Trophoblast cell (in vitro differentiated cells and primary cell): ENCODE measurements at regions not wholly inside any gene's neighbourhood (a gene's known extent, or its start where the extent isn't known, plus 50 kb on each side); places are given as distances from the start of the nearest gene placed in this dataset.

ENCODE experiments used
- DNase-seq, 2 donors: peaks; one replicate each; pipeline ENCODE4 v3.0.0-alpha.2; 2016
- H2AFZ ChIP-seq: 2 replicates; pipeline ENCODE4 v1.6.1; 2013; ENCODE audit warnings: low read length, moderate library complexity, mild to moderate bottlenecking; ENCODE audit not compliant: insufficient read depth, poor library complexity
- H2AK5ac ChIP-seq: 2 replicates; pipeline ENCODE4 v1.6.1; 2013; ENCODE audit warnings: mild to moderate bottlenecking, low read length
- H2BK120ac ChIP-seq: 2 replicates; pipeline ENCODE4 v1.6.1; 2013; ENCODE audit warnings: low read length, mild to moderate bottlenecking, moderate library complexity; ENCODE audit not compliant: insufficient read depth, poor library complexity
- H2BK12ac ChIP-seq: 2 replicates; pipeline ENCODE4 v1.6.1; 2013; ENCODE audit warnings: mild to moderate bottlenecking, low read length, moderate library complexity
- H2BK5ac ChIP-seq: 2 replicates; pipeline ENCODE4 v1.6.1; 2013; ENCODE audit warnings: low read length, low read depth, moderate library complexity, mild to moderate bottlenecking; ENCODE audit not compliant: poor library complexity
- H3K14ac ChIP-seq: 2 replicates; pipeline ENCODE4 v1.6.1; 2013; ENCODE audit warnings: mild to moderate bottlenecking, low read length
- H3K18ac ChIP-seq: 2 replicates; pipeline ENCODE4 v1.6.1; 2013; ENCODE audit warnings: mild to moderate bottlenecking, low read length
- H3K23ac ChIP-seq: 2 replicates; pipeline ENCODE4 v1.6.1; 2013; ENCODE audit warnings: low read length
- H3K27ac ChIP-seq: 2 replicates; pipeline ENCODE4 v1.5.1; 2013; ENCODE audit warnings: low read depth, mild to moderate bottlenecking, inconsistent platforms, low read length, moderate library complexity
- H3K27me3 ChIP-seq: 2 replicates; pipeline ENCODE4 v1.6.1; 2013; ENCODE audit warnings: inconsistent platforms, mild to moderate bottlenecking, low read length, moderate library complexity; ENCODE audit not compliant: insufficient read depth
- H3K36me3 ChIP-seq, 2 experiments: 1 replicate in 1 of 2; 2 replicates in 1 of 2; pipeline ENCODE4 v1.6.1; 2013; ENCODE audit warnings: low read length in 2 of 2, mild to moderate bottlenecking in 2 of 2, moderate library complexity in 1 of 2; ENCODE audit not compliant: insufficient read depth in 2 of 2, control insufficient read depth in 1 of 2
- H3K4ac ChIP-seq: 2 replicates; pipeline ENCODE4 v1.6.1; 2013; ENCODE audit warnings: low read depth, mild to moderate bottlenecking, low read length, moderate library complexity
- H3K4me1 ChIP-seq, 2 experiments: 1 replicate in 1 of 2; 2 replicates in 1 of 2; pipeline ENCODE4 v1.6.1; 2013; ENCODE audit warnings: low read length in 2 of 2, mild to moderate bottlenecking in 2 of 2, moderate library complexity in 1 of 2; ENCODE audit not compliant: insufficient read depth in 2 of 2, control insufficient read depth in 1 of 2
- H3K4me2 ChIP-seq: 2 replicates; pipeline ENCODE4 v1.6.1; 2013; ENCODE audit warnings: inconsistent platforms, mild to moderate bottlenecking, low read length, moderate library complexity
- H3K4me3 ChIP-seq: 2 replicates; pipeline ENCODE4 v1.5.1; 2013; ENCODE audit warnings: mild to moderate bottlenecking, low read depth, low read length, inconsistent platforms
- H3K79me1 ChIP-seq: one replicate; pipeline ENCODE4 v1.6.1; 2013; ENCODE audit warnings: low read length
- H3K79me2 ChIP-seq: 2 replicates; pipeline ENCODE4 v1.6.1; 2013; ENCODE audit warnings: low read length, mild to moderate bottlenecking; ENCODE audit not compliant: control insufficient read depth, insufficient read depth, poor library complexity
- H3K9ac ChIP-seq: 2 replicates; pipeline ENCODE4 v1.6.1; 2013; ENCODE audit warnings: mild to moderate bottlenecking, low read length
- H3K9me3 ChIP-seq: 2 replicates; pipeline ENCODE4 v1.6.1; 2013; ENCODE audit warnings: low read depth, mild to moderate bottlenecking, control low read depth, inconsistent platforms, low read length; ENCODE audit not compliant: insufficient read depth
- H4K12ac ChIP-seq: 2 replicates; pipeline ENCODE4 v1.6.1; 2013; ENCODE audit warnings: low read depth, mild to moderate bottlenecking, low read length, moderate library complexity
- H4K8ac ChIP-seq: 2 replicates; pipeline ENCODE4 v1.6.1; 2013; ENCODE audit warnings: low read depth, mild to moderate bottlenecking, low read length, moderate library complexity
- H4K91ac ChIP-seq: one replicate; pipeline ENCODE4 v1.6.1; 2013; ENCODE audit warnings: low read depth, mild to moderate bottlenecking, low read length, moderate library complexity
- WGBS: extraction: QIAGEN DNeasy Blood & Tissue Kit; methylation state at CpG from one replicate; pipeline ENCODE4 v1.1.7; 2013; ENCODE audit warnings: missing lambda C conversion rate; ENCODE audit not compliant: insufficient read length, insufficient coverage; ENCODE audit errors: extremely low coverage; 5-methylcytosine and 5-hydroxymethylcytosine counted together

- Histone ChIP-seq H4K12ac (no peak overlapping the region), H3K18ac (no peak overlapping the region), H3K4ac (no peak overlapping the region), H3K23ac (no peak overlapping the region), H3K79me2 (no peaks in the 10 kb centered on the region), H2BK5ac (no peak overlapping the region), H3K9me3 (peaks cover 10% of the 10 kb centered on the region), H2BK120ac (no peak overlapping the region), H3K14ac (no peak overlapping the region), H2AK5ac (no peak overlapping the region), H4K8ac (no peak overlapping the region), H3K27ac (no peak overlapping the region), H3K36me3 (peaks cover 0 to 2% of the 10 kb centered on the region in 2 experiments), H3K27me3 (no peaks in the 10 kb centered on the region), H2BK12ac (no peak overlapping the region), H2AFZ (no peak overlapping the region), H3K9ac (no peak overlapping the region), H4K91ac (no peak overlapping the region), H3K79me1 (no peaks in the 10 kb centered on the region), H3K4me2 (no peak overlapping the region), H3K4me3 (no peak overlapping the region), H3K4me1 (no peaks in the 10 kb centered on the region)
- no peak for DNase-seq
- no CpG with 5 or more reads among the region's 2 CpGs for WGBS
These were observed 147.1 kb upstream of the IFNG-AS1 start for GRCh38 chr12:67842124-67842523.

GRCh38 chr12:67843257-67843656 is 146.0 kb upstream of the IFNG-AS1 start:
- no peak overlapping the region for H2BK120ac ChIP-seq
- H2AK5ac ChIP-seq = no peak overlapping the region
- H3K79me1 ChIP-seq = no peaks in the 10 kb centered on the region
- no peak overlapping the region for H3K27ac ChIP-seq
- no peaks in the 10 kb centered on the region for H3K27me3 ChIP-seq
- peaks cover 0 to 2% of the 10 kb centered on the region in 2 experiments for H3K36me3 ChIP-seq
- H3K79me2 ChIP-seq = no peaks in the 10 kb centered on the region
- H3K4me2 ChIP-seq = no peak overlapping the region
- whole genome bisulfite sequencing = no CpG with 5 or more reads among the region's 3 CpGs
- no peak overlapping the region for H3K4ac ChIP-seq
- no peak overlapping the region for H3K23ac ChIP-seq
- no peak for DNase-seq
- no peak overlapping the region for H4K8ac ChIP-seq
- peaks cover 10% of the 10 kb centered on the region for H3K9me3 ChIP-seq
- no peak overlapping the region for H3K9ac ChIP-seq
- no peak overlapping the region for H3K14ac ChIP-seq
- no peak overlapping the region for H4K12ac ChIP-seq
- H3K4me1 ChIP-seq = no peaks in the 10 kb centered on the region
- H4K91ac ChIP-seq = no peak overlapping the region
- H2BK12ac ChIP-seq = no peak overlapping the region
- no peak overlapping the region for H2AFZ ChIP-seq
- no peak overlapping the region for H3K4me3 ChIP-seq
- H3K18ac ChIP-seq = no peak overlapping the region
- H2BK5ac ChIP-seq = no peak overlapping the region

GRCh38 chr12:67852701-67853100 is 136.5 kb upstream of the IFNG-AS1 start:
- no peak overlapping the region for H2BK12ac ChIP-seq

GRCh38 chr12:67853204-67853603 is 136.0 kb upstream of the IFNG-AS1 start:
- H2AFZ ChIP-seq = no peak overlapping the region
- H3K36me3 ChIP-seq = no peaks in the 10 kb centered on the region
- no peak overlapping the region for H3K18ac ChIP-seq
- no peak overlapping the region for H3K4me3 ChIP-seq
- H3K14ac ChIP-seq = no peak overlapping the region
- no peak overlapping the region for H3K4ac ChIP-seq
- H4K91ac ChIP-seq = no peak overlapping the region
- no peak overlapping the region for H2BK120ac ChIP-seq
- no peak overlapping the region for H3K4me2 ChIP-seq
- H3K23ac ChIP-seq = no peak overlapping the region
- no peaks in the 10 kb centered on the region for H3K4me1 ChIP-seq
- peaks cover 3% of the 10 kb centered on the region for H3K9me3 ChIP-seq
- no peak overlapping the region for H2AK5ac ChIP-seq
- H4K12ac ChIP-seq = no peak overlapping the region
- no peak overlapping the region for H3K27ac ChIP-seq
- no peaks in the 10 kb centered on the region for H3K27me3 ChIP-seq
- no peak for DNase-seq
- WGBS = no CpG with 5 or more reads among the region's 3 CpGs
- H3K9ac ChIP-seq = no peak overlapping the region
- no peak overlapping the region for H4K8ac ChIP-seq
- no peak overlapping the region for H2BK5ac ChIP-seq
- no peaks in the 10 kb centered on the region for H3K79me2 ChIP-seq
- H2BK12ac ChIP-seq = no peak overlapping the region
- H3K79me1 ChIP-seq = no peaks in the 10 kb centered on the region

More at GRCh38 chr12:67852701-67853100, 136.5 kb upstream of the IFNG-AS1 start:
- no peak overlapping the region for H3K9ac ChIP-seq
- H3K23ac ChIP-seq = no peak overlapping the region
- no peak overlapping the region for H3K4ac ChIP-seq
- no peaks in the 10 kb centered on the region for H3K36me3 ChIP-seq
- no peaks in the 10 kb centered on the region for H3K27me3 ChIP-seq
- DNase-seq = no peak
- no peaks in the 10 kb centered on the region for H3K79me2 ChIP-seq
- peaks cover 3% of the 10 kb centered on the region for H3K9me3 ChIP-seq
- no peak overlapping the region for H3K4me2 ChIP-seq
- H4K12ac ChIP-seq = no peak overlapping the region
- no peak overlapping the region for H2AFZ ChIP-seq
- no peak overlapping the region for H4K91ac ChIP-seq
- no peak overlapping the region for H3K18ac ChIP-seq
- H3K27ac ChIP-seq = no peak overlapping the region
- H3K14ac ChIP-seq = no peak overlapping the region
- H3K79me1 ChIP-seq = no peaks in the 10 kb centered on the region
- no peak overlapping the region for H3K4me3 ChIP-seq
- H3K4me1 ChIP-seq = no peaks in the 10 kb centered on the region
- H2AK5ac ChIP-seq = no peak overlapping the region
- no peak overlapping the region for H4K8ac ChIP-seq
- no peak overlapping the region for H2BK5ac ChIP-seq
- no peak overlapping the region for H2BK120ac ChIP-seq
- no CpG with 5 or more reads among the region's 2 CpGs for WGBS
